ENCODE measurements at regions not wholly inside any gene's neighbourhood (a gene's known extent, or its start where the extent isn't known, plus 50 kb on each side); places are given as distances from the start of the nearest gene placed in this dataset.
A peak's percentile ranks its signal among the peaks of the same experiment; 100 is the strongest.

DNA sequence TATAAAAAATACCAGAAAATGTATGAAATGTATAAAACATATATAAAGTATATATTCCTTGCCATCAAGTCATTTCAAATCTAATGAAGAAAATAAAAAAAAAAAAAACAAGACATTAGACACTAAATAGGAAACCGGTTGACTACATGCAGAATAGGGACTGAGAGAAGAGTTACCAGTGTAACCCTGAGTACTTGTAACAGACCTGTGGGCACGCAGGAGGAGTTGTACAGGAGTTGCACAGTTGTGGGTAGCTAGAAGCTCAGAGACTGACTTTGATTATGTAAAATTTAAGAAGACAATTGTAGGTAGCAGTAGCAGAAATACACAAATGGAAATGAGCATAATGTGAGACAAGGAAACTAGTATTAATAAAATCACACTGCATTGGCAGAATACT lies 112.4 kb upstream of the DST start:
- peaks cover 50% of the 10 kb centered on the region for H4K20me1 ChIP-seq (ENCODE audit: insufficient read depth, low read length)
- no peak overlapping the region for H3K27ac ChIP-seq (ENCODE audit: low read depth, low read length)
- no peaks in the 10 kb centered on the region for H3K36me3 ChIP-seq (ENCODE audit: insufficient read depth, low read length)
- Mint-ChIP-seq H3K36me3 (ENCODE audit: low read depth, unreplicated experiment) (peaks cover 3% of the 10 kb centered on the region), H3K4me3 (ENCODE audit: unreplicated experiment) (no peak overlapping the region), H3K9me3 (ENCODE audit: unreplicated experiment) (no peaks in the 10 kb centered on the region), H3K27ac (ENCODE audit: unreplicated experiment) (peak overlapping the region; percentile 48), H3K27me3 (ENCODE audit: low read depth, unreplicated experiment) (no peaks in the 10 kb centered on the region), H3K4me1 (ENCODE audit: low read depth, unreplicated experiment) (peaks cover 83% of the 10 kb centered on the region)
- no peak overlapping the region for H2AFZ ChIP-seq (ENCODE audit: low read depth, low read length)
- H3K27me3 ChIP-seq (ENCODE audit: insufficient read depth, low read length): no peaks in the 10 kb centered on the region
- no peaks in the 10 kb centered on the region for H3K9me3 ChIP-seq (ENCODE audit: insufficient read depth, low read depth, low read length)
- peaks cover 98% of the 10 kb centered on the region for H3K79me2 ChIP-seq (ENCODE audit: insufficient read depth, low read length)
- peaks cover 55% of the 10 kb centered on the region for H3K4me1 ChIP-seq (ENCODE audit: insufficient read depth, low read length)
- FAIRE-seq: no peak
- no peak overlapping the region for H3K4me2 ChIP-seq (ENCODE audit: low read length)
- no peak overlapping the region for H3K4me3 ChIP-seq (ENCODE audit: insufficient read depth, low read depth, low read length)
- TF ChIP-seq EZH2 (IDR thresholded peaks at IDR 0.05; ENCODE audit: insufficient read depth, low read length): no peak
- TF ChIP-seq CTCF (IDR thresholded peaks at IDR 0.05; ENCODE audit: insufficient read depth, low read depth, low read length): no peak
- no peak overlapping the region for H3K9ac ChIP-seq (ENCODE audit: low read length)
- DNase-seq (ENCODE audit: low read depth): no peak

DNA sequence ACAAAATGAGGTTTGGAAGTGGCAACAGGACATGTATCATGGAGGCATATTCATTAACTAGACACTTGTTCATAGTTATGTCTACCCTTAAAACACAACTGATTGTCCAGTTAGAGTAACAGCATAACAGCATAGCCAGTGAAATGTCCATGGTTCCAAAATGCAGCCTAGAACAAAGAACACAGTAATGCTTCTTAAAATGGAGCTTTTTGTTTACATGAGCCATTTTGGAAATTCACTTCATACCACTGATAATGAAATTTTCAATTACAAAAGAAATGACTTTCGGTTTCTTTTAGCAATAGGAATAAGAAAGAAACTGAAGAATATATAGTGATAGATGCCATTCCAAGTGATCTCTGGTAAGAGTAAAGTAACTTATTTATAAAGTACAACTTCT lies 111.1 kb upstream of the DST start:
- FAIRE-seq: no peak
- no peaks in the 10 kb centered on the region for H3K27me3 Mint-ChIP-seq (ENCODE audit: low read depth, unreplicated experiment)

More for the DNA sequence above, 111.1 kb upstream of the DST start:
- peaks cover 96% of the 10 kb centered on the region for H3K79me2 ChIP-seq (ENCODE audit: insufficient read depth, low read length)
- H3K36me3 ChIP-seq (ENCODE audit: insufficient read depth, low read length): no peaks in the 10 kb centered on the region
- no peak for DNase-seq (ENCODE audit: low read depth)
- H3K27ac ChIP-seq (ENCODE audit: low read depth, low read length): no peak overlapping the region
- Mint-ChIP-seq H3K36me3 (ENCODE audit: low read depth, unreplicated experiment) (peaks cover 6% of the 10 kb centered on the region), H3K4me3 (ENCODE audit: unreplicated experiment) (no peak overlapping the region), H3K4me1 (ENCODE audit: low read depth, unreplicated experiment) (peaks cover 88% of the 10 kb centered on the region), H3K27ac (ENCODE audit: unreplicated experiment) (peak overlapping the region; percentile 67), H3K9me3 (ENCODE audit: unreplicated experiment) (no peaks in the 10 kb centered on the region)
- H2AFZ ChIP-seq (ENCODE audit: low read depth, low read length): no peak overlapping the region
- peaks cover 65% of the 10 kb centered on the region for H3K4me1 ChIP-seq (ENCODE audit: insufficient read depth, low read length)
- no peak overlapping the region for H3K4me2 ChIP-seq (ENCODE audit: low read length)
- peaks cover 41% of the 10 kb centered on the region for H4K20me1 ChIP-seq (ENCODE audit: insufficient read depth, low read length)
- H3K27me3 ChIP-seq (ENCODE audit: insufficient read depth, low read length): no peaks in the 10 kb centered on the region
- H3K4me3 ChIP-seq (ENCODE audit: insufficient read depth, low read depth, low read length): no peak overlapping the region
- H3K9ac ChIP-seq (ENCODE audit: low read length): no peak overlapping the region
- no peaks in the 10 kb centered on the region for H3K9me3 ChIP-seq (ENCODE audit: insufficient read depth, low read depth, low read length)
- TF ChIP-seq CTCF (IDR thresholded peaks at IDR 0.05; ENCODE audit: insufficient read depth, low read depth, low read length): no peak
- TF ChIP-seq EZH2 (IDR thresholded peaks at IDR 0.05; ENCODE audit: insufficient read depth, low read length): no peak

Data from astrocyte (in vitro differentiated cells and primary cell).